WTC11 (cell line): ENCODE measurements at regions not wholly inside any gene's neighbourhood (a gene's known extent, or its start where the extent isn't known, plus 50 kb on each side); places are given as distances from the start of the nearest gene placed in this dataset.

Source experiments
- ATAC-seq: fragments of 200-7000 bp; cut with Tn5 transposase; 2 replicates; pipeline ENCODE4 v1.10.0; 2021; ENCODE audit warnings: mild to moderate bottlenecking, moderate library complexity
- CTCF ChIA-PET: fragments of 300-600 bp; sonication (Branson Sonifier 250); formaldehyde crosslinking; loops from one replicate; lab custom pipeline; 2021; ENCODE audit warnings: antibody characterized with exemption; lab: Charles Lee
- POLR2A ChIA-PET: fragments of 350-600 bp; sonication (Branson Sonifier 250); formaldehyde crosslinking; loops from one replicate; lab custom pipeline; 2021; ENCODE audit warnings: antibody characterized with exemption; lab: Charles Lee
- DNase-seq: peaks from one replicate; pipeline ENCODE4 v3.0.0; 2021; ENCODE audit warnings: low spot score
- H3K27ac Mint-ChIP-seq: 2 replicates; pipeline ENCODE4 v1.8.0; 2021; ENCODE audit warnings: mixed read lengths
- H3K27me3 Mint-ChIP-seq: 2 replicates; pipeline ENCODE4 v1.8.0; 2021; ENCODE audit warnings: low read depth, mild to moderate bottlenecking, moderate library complexity, mixed read lengths
- H3K36me3 Mint-ChIP-seq: 2 replicates; pipeline ENCODE4 v1.8.0; 2021; ENCODE audit warnings: mixed read lengths
- H3K4me1 Mint-ChIP-seq: 2 replicates; pipeline ENCODE4 v1.8.0; 2022; ENCODE audit warnings: mixed read lengths
- H3K4me3 Mint-ChIP-seq: 2 replicates; pipeline ENCODE4 v1.8.0; 2021; ENCODE audit warnings: mild to moderate bottlenecking, moderate library complexity, mixed read lengths
- H3K9me3 Mint-ChIP-seq: 2 replicates; pipeline ENCODE4 v1.8.0; 2021; ENCODE audit warnings: mixed read lengths
- ATF1 ChIP-seq: sonication (generic); formaldehyde crosslinking; IDR thresholded peaks from 2 replicates; pipeline ENCODE4 v1.8.1; 2023; ENCODE audit warnings: mild to moderate bottlenecking, moderate library complexity, missing genetic modification reagents
- ELF4 ChIP-seq: sonication (generic); formaldehyde crosslinking; IDR thresholded peaks from 2 replicates; pipeline ENCODE4 v1.8.1; 2022; ENCODE audit warnings: low read depth, mild to moderate bottlenecking, moderate library complexity, missing genetic modification reagents
- ETV6 ChIP-seq: sonication (generic); formaldehyde crosslinking; IDR thresholded peaks from 2 replicates; pipeline ENCODE4 v1.8.1; 2022; ENCODE audit warnings: mild to moderate bottlenecking, missing genetic modification reagents
- JAZF1 ChIP-seq: fragments of 250-450 bp; sonication (Bioruptor Pico); IDR thresholded peaks from 2 replicates; pipeline ENCODE4 v1.9.0; 2021; ENCODE audit warnings: moderate library complexity, mild to moderate bottlenecking, inconsistent platforms
- KAT7 ChIP-seq: sonication (generic); formaldehyde crosslinking; IDR thresholded peaks from 2 replicates; pipeline ENCODE4 v1.8.1; 2023; ENCODE audit warnings: missing genetic modification reagents, mild to moderate bottlenecking, borderline replicate concordance
- MXD4 ChIP-seq: fragments of 250-450 bp; sonication (Bioruptor Pico); IDR thresholded peaks from 2 replicates; pipeline ENCODE4 v1.8.0; 2021; ENCODE audit warnings: mild to moderate bottlenecking, moderate library complexity, borderline replicate concordance
- NFE2L1 ChIP-seq: sonication (generic); formaldehyde crosslinking; IDR thresholded peaks from 2 replicates; pipeline ENCODE4 v1.8.1; 2023; ENCODE audit warnings: missing genetic modification reagents
- NFYB ChIP-seq: sonication (generic); formaldehyde crosslinking; conservative IDR thresholded peaks from 2 replicates; pipeline ENCODE4 v1.8.0; 2022; ENCODE audit warnings: low read depth, missing genetic modification reagents
- NR2C2 ChIP-seq: sonication (generic); formaldehyde crosslinking; IDR thresholded peaks from 2 replicates; pipeline ENCODE4 v1.8.0; 2022; ENCODE audit warnings: mild to moderate bottlenecking, missing genetic modification reagents
- RELA ChIP-seq: sonication (generic); formaldehyde crosslinking; IDR thresholded peaks from 2 replicates; pipeline ENCODE4 v1.8.1; 2022; ENCODE audit warnings: missing genetic modification reagents, mild to moderate bottlenecking, borderline replicate concordance
- SMAD3 ChIP-seq: sonication (generic); formaldehyde crosslinking; IDR thresholded peaks from 2 replicates; pipeline ENCODE4 v1.8.0; 2022; ENCODE audit warnings: missing genetic modification reagents, mild to moderate bottlenecking, borderline replicate concordance
- ZNF121 ChIP-seq: sonication (generic); formaldehyde crosslinking; IDR thresholded peaks from 2 replicates; pipeline ENCODE4 v1.8.0; 2023; ENCODE audit warnings: missing genetic modification reagents
- ZNF232 ChIP-seq: sonication (generic); formaldehyde crosslinking; IDR thresholded peaks from 2 replicates; pipeline ENCODE4 v1.8.0; 2022; ENCODE audit warnings: mild to moderate bottlenecking, missing genetic modification reagents
- TF ChIP-seq, protein P1 (sequence below): sonication (generic); formaldehyde crosslinking; IDR thresholded peaks from 2 replicates; pipeline ENCODE4 v1.8.1; 2023; ENCODE audit warnings: mild to moderate bottlenecking, moderate library complexity, missing genetic modification reagents
- TF ChIP-seq, protein P2 (sequence below): sonication (generic); formaldehyde crosslinking; IDR thresholded peaks from 2 replicates; pipeline ENCODE4 v1.8.0; 2023; ENCODE audit warnings: mild to moderate bottlenecking, missing genetic modification reagents
- TF ChIP-seq, protein P3 (sequence below): sonication (generic); formaldehyde crosslinking; IDR thresholded peaks from 2 replicates; pipeline ENCODE4 v1.8.0; 2022; ENCODE audit warnings: mild to moderate bottlenecking, missing genetic modification reagents
- TF ChIP-seq, protein P4 (sequence below): fragments of 250-450 bp; sonication (Bioruptor Pico); IDR thresholded peaks from 2 replicates; pipeline ENCODE4 v2.1.2; 2022; ENCODE audit warnings: mild to moderate bottlenecking, moderate library complexity
- TF ChIP-seq, protein P5 (sequence below): sonication (generic); formaldehyde crosslinking; IDR thresholded peaks from 2 replicates; pipeline ENCODE4 v1.8.0; 2022; ENCODE audit warnings: mild to moderate bottlenecking, missing genetic modification reagents
- TF ChIP-seq, protein P6 (sequence below): fragments of 250-450 bp; sonication (Bioruptor Pico); IDR thresholded peaks from 2 replicates; pipeline ENCODE4 v1.9.0; 2021; ENCODE audit warnings: moderate library complexity, mild to moderate bottlenecking, inconsistent platforms, borderline replicate concordance
- TF ChIP-seq, protein P7 (sequence below): sonication (generic); formaldehyde crosslinking; IDR thresholded peaks from 2 replicates; pipeline ENCODE4 v1.8.0; 2022; ENCODE audit warnings: missing genetic modification reagents

DNA sequence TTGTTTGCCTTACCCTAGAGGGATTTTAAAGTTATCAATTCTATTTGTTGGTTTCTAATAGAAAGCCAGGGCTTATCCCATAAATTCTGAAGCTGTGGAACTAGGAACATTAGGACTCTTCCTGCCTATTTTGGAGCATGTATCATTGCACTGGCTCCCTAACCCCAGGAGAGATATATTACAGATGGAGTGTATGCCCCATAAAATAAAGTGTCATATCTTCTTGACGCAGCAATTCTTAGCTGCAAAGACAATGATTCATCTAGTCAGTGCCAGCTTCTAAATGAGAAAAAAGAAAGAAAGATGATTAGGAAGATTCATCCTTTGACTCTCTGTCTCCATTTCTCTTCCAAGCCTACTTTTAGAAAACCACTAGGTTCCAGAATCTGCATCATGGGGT lies 74.8 kb upstream of the MAGI1 start:
- H3K9me3 Mint-ChIP-seq, result no peaks in the 10 kb centered on the region
- DNase-seq, result no peak
- no peaks in the 10 kb centered on the region; the same call in none of the 2 replicates for H3K27me3 Mint-ChIP-seq
- no peak overlapping the region for H3K27ac Mint-ChIP-seq
- no peak overlapping the region for H3K4me3 Mint-ChIP-seq
- no peaks in the 10 kb centered on the region for H3K36me3 Mint-ChIP-seq
- POLR2A ChIA-PET, result no interaction called here
- CTCF ChIA-PET, result no interaction called here
- ATAC-seq, result no peak
- peaks cover 26% of the 10 kb centered on the region for H3K4me1 Mint-ChIP-seq
- TF ChIP-seq NFYB (CRISPR knock-in tag) (no peak), ZNF121 (CRISPR knock-in tag) (no peak), ETV6 (CRISPR knock-in tag) (no peak), SMAD3 (CRISPR knock-in tag) (no peak), MXD4 (no peak), NR2C2 (CRISPR knock-in tag) (no peak), ELF4 (CRISPR knock-in tag) (no peak), RELA (CRISPR knock-in tag) (no peak), NFE2L1 (CRISPR knock-in tag) (no peak), KAT7 (CRISPR knock-in tag) (no peak), ATF1 (no peak), JAZF1 (no peak), ZNF232 (CRISPR knock-in tag) (no peak)
- TF ChIP-seq, protein P1, sequence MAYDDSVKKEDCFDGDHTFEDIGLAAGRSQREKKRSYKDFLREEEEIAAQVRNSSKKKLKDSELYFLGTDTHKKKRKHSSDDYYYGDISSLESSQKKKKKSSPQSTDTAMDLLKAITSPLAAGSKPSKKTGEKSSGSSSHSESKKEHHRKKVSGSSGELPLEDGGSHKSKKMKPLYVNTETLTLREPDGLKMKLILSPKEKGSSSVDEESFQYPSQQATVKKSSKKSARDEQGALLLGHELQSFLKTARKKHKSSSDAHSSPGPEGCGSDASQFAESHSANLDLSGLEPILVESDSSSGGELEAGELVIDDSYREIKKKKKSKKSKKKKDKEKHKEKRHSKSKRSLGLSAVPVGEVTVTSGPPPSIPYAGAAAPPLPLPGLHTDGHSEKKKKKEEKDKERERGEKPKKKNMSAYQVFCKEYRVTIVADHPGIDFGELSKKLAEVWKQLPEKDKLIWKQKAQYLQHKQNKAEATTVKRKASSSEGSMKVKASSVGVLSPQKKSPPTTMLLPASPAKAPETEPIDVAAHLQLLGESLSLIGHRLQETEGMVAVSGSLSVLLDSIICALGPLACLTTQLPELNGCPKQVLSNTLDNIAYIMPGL (CRISPR knock-in tag), result no peak
- TF ChIP-seq, protein P2, sequence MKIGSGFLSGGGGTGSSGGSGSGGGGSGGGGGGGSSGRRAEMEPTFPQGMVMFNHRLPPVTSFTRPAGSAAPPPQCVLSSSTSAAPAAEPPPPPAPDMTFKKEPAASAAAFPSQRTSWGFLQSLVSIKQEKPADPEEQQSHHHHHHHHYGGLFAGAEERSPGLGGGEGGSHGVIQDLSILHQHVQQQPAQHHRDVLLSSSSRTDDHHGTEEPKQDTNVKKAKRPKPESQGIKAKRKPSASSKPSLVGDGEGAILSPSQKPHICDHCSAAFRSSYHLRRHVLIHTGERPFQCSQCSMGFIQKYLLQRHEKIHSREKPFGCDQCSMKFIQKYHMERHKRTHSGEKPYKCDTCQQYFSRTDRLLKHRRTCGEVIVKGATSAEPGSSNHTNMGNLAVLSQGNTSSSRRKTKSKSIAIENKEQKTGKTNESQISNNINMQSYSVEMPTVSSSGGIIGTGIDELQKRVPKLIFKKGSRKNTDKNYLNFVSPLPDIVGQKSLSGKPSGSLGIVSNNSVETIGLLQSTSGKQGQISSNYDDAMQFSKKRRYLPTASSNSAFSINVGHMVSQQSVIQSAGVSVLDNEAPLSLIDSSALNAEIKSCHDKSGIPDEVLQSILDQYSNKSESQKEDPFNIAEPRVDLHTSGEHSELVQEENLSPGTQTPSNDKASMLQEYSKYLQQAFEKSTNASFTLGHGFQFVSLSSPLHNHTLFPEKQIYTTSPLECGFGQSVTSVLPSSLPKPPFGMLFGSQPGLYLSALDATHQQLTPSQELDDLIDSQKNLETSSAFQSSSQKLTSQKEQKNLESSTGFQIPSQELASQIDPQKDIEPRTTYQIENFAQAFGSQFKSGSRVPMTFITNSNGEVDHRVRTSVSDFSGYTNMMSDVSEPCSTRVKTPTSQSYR, result no peak
- TF ChIP-seq, protein P3, sequence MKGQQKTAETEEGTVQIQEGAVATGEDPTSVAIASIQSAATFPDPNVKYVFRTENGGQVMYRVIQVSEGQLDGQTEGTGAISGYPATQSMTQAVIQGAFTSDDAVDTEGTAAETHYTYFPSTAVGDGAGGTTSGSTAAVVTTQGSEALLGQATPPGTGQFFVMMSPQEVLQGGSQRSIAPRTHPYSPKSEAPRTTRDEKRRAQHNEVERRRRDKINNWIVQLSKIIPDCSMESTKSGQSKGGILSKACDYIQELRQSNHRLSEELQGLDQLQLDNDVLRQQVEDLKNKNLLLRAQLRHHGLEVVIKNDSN (CRISPR knock-in tag), result no peak
- TF ChIP-seq, protein P4, sequence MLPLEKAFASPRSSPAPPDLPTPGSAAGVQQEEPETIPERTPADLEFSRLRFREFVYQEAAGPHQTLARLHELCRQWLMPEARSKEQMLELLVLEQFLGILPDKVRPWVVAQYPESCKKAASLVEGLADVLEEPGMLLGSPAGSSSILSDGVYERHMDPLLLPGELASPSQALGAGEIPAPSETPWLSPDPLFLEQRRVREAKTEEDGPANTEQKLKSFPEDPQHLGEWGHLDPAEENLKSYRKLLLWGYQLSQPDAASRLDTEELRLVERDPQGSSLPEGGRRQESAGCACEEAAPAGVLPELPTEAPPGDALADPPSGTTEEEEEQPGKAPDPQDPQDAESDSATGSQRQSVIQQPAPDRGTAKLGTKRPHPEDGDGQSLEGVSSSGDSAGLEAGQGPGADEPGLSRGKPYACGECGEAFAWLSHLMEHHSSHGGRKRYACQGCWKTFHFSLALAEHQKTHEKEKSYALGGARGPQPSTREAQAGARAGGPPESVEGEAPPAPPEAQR, result no peak
- TF ChIP-seq, protein P5, sequence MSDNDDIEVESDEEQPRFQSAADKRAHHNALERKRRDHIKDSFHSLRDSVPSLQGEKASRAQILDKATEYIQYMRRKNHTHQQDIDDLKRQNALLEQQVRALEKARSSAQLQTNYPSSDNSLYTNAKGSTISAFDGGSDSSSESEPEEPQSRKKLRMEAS (CRISPR knock-in tag), result no peak
- TF ChIP-seq, protein P6, sequence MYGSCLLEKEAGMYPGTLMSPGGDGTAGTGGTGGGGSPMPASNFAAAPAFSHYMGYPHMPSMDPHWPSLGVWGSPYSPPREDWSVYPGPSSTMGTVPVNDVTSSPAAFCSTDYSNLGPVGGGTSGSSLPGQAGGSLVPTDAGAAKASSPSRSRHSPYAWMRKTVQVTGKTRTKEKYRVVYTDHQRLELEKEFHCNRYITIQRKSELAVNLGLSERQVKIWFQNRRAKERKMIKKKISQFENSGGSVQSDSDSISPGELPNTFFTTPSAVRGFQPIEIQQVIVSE (CRISPR knock-in tag), result no peak
- TF ChIP-seq, protein P7, sequence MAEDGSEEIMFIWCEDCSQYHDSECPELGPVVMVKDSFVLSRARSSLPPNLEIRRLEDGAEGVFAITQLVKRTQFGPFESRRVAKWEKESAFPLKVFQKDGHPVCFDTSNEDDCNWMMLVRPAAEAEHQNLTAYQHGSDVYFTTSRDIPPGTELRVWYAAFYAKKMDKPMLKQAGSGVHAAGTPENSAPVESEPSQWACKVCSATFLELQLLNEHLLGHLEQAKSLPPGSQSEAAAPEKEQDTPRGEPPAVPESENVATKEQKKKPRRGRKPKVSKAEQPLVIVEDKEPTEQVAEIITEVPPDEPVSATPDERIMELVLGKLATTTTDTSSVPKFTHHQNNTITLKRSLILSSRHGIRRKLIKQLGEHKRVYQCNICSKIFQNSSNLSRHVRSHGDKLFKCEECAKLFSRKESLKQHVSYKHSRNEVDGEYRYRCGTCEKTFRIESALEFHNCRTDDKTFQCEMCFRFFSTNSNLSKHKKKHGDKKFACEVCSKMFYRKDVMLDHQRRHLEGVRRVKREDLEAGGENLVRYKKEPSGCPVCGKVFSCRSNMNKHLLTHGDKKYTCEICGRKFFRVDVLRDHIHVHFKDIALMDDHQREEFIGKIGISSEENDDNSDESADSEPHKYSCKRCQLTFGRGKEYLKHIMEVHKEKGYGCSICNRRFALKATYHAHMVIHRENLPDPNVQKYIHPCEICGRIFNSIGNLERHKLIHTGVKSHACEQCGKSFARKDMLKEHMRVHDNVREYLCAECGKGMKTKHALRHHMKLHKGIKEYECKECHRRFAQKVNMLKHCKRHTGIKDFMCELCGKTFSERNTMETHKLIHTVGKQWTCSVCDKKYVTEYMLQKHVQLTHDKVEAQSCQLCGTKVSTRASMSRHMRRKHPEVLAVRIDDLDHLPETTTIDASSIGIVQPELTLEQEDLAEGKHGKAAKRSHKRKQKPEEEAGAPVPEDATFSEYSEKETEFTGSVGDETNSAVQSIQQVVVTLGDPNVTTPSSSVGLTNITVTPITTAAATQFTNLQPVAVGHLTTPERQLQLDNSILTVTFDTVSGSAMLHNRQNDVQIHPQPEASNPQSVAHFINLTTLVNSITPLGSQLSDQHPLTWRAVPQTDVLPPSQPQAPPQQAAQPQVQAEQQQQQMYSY (CRISPR knock-in tag), result no peak
